H1 (cell line): ENCODE measurements at regions not wholly inside any gene's neighbourhood (a gene's known extent, or its start where the extent isn't known, plus 50 kb on each side); places are given as distances from the start of the nearest gene placed in this dataset.

Source experiments
- ATF3 ChIP-seq: IDR thresholded peaks from 2 replicates; pipeline ENCODE4 v1.6.1; 2011; ENCODE audit warnings: low read depth, mild to moderate bottlenecking, low read length; ENCODE audit not compliant: insufficient read depth
- CBX5 ChIP-seq: fragments of 300-800, 300-1000 bp; sonication (generic); IDR thresholded peaks from 2 replicates; pipeline ENCODE4 v1.7.1; 2016; ENCODE audit warnings: antibody characterized with exemption, low read length, low read depth
- CREB1 ChIP-seq: IDR thresholded peaks from 2 replicates; pipeline ENCODE4 v1.6.1; 2012; ENCODE audit warnings: inconsistent platforms
- CTCF ChIP-seq, 3 experiments: IDR thresholded peaks; 1 replicate in 2 of 3; 2 replicates in 1 of 3; pipeline versions ENCODE4 v1.5.1 to v1.6.1; 2011; ENCODE audit warnings: low read length in 3 of 3, mild to moderate bottlenecking in 3 of 3, inconsistent platforms in 2 of 3, low read depth in 1 of 3, moderate library complexity in 1 of 3; ENCODE audit not compliant: insufficient read depth in 1 of 3; ENCODE audit errors: control extremely low read depth in 1 of 3
- EZH2 ChIP-seq: fragments of 200-600 bp; sonication (generic); IDR thresholded peaks from 2 replicates; pipeline ENCODE4 v1.7.1; 2012; ENCODE audit warnings: low read depth, mild to moderate bottlenecking, moderate library complexity, low read length, inconsistent platforms; ENCODE audit not compliant: severe bottlenecking
- GABPA ChIP-seq: IDR thresholded peaks from 2 replicates; pipeline ENCODE4 v1.6.1; 2011; ENCODE audit warnings: mild to moderate bottlenecking, low read length, moderate library complexity, borderline replicate concordance; ENCODE audit not compliant: insufficient read depth
- POLR2A ChIP-seq, 2 experiments: IDR thresholded peaks; 1 replicate in 1 of 2; 2 replicates in 1 of 2; pipeline ENCODE4 v1.6.1; 2011; ENCODE audit warnings: low read depth in 2 of 2, low read length in 2 of 2, mild to moderate bottlenecking in 2 of 2; ENCODE audit errors: control extremely low read depth in 1 of 2
- SIN3A ChIP-seq, 2 experiments: IDR thresholded peaks in 1 of 2; conservative IDR thresholded peaks in 1 of 2; 2 replicates each; pipeline ENCODE4 v1.6.1; 2011 to 2012; ENCODE audit warnings: low read length in 2 of 2, improper control_type of control experiment in 1 of 2, low read depth in 1 of 2, mild to moderate bottlenecking in 1 of 2
- TBP ChIP-seq: IDR thresholded peaks from 2 replicates; pipeline ENCODE4 v1.6.1; 2011; ENCODE audit warnings: low read depth, low read length, improper control_type of control experiment
- TCF12 ChIP-seq: IDR thresholded peaks from 2 replicates; pipeline ENCODE4 v1.6.1; 2011; ENCODE audit warnings: low read depth, mild to moderate bottlenecking, low read length
- ZNF274 ChIP-seq: IDR thresholded peaks from 2 replicates; pipeline ENCODE4 v1.7.0; 2012; ENCODE audit warnings: low read length, borderline replicate concordance; ENCODE audit errors: extremely low read depth

GRCh38 chr10:28240400-28240799, 62.5 kb downstream of the MPP7 start:
- TF ChIP-seq CREB1 (no peak), TCF12 (no peak), ATF3 (no peak), TBP (no peak), ZNF274 (no peak), GABPA (no peak), CBX5 (no peak), POLR2A (IDR thresholded peaks at IDR 0.05; ENCODE audit: control extremely low read depth in 1 of 2, low read depth in 2 of 2, low read length in 2 of 2) (no peak), EZH2 (no peak), CTCF (IDR thresholded peaks at IDR 0.05; ENCODE audit: control extremely low read depth in 1 of 3, insufficient read depth in 1 of 3, low read depth in 1 of 3, low read length in 3 of 3) (no peak), SIN3A (conservative IDR thresholded peaks at IDR 0.05 in 1 of 2, IDR thresholded peaks at IDR 0.05 in 1 of 2; ENCODE audit: low read depth in 1 of 2, low read length in 2 of 2) (no peak)
